Thoracic aorta (tissue), 2 donors: ENCODE measurements at regions not wholly inside any gene's neighbourhood (a gene's known extent, or its start where the extent isn't known, plus 50 kb on each side); places are given as distances from the start of the nearest gene placed in this dataset.

Source experiments
- ATAC-seq: fragments of 150-250 bp; one replicate; pipeline ENCODE4 v1.8.0; 2017; ENCODE audit warnings: low read depth; ENCODE audit not compliant: insufficient number of reproducible peaks, low FRiP score
- DNase-seq: peaks from one replicate; pipeline ENCODE4 v3.0.0-alpha.2; 2020; ENCODE audit warnings: low spot score
- H3K27ac ChIP-seq, 2 donors: fragments of 200-600 bp; sonication (generic); 1 replicate in 1 of 2; 2 replicates in 1 of 2; pipeline ENCODE4 v1.5.1; 2016; ENCODE audit warnings: mild to moderate bottlenecking in 2 of 2, moderate library complexity in 2 of 2
- H3K27me3 ChIP-seq: fragments of 200-600 bp; sonication (generic); replicated peaks from 2 replicates; pipeline ENCODE4 v1.6.0; 2016; ENCODE audit warnings: mild to moderate bottlenecking; ENCODE audit not compliant: insufficient read depth
- H3K36me3 ChIP-seq: fragments of 200-600 bp; sonication (generic); one replicate; pipeline ENCODE4 v1.5.1; 2016
- H3K4me1 ChIP-seq, 2 donors: fragments of 200-600 bp; sonication (generic); 1 replicate in 1 of 2; 2 replicates in 1 of 2; pipeline versions ENCODE4 v1.5.1 to v1.6.0; 2016; ENCODE audit warnings: low read depth in 2 of 2, mild to moderate bottlenecking in 1 of 2; ENCODE audit not compliant: control insufficient read depth in 1 of 2
- H3K4me3 ChIP-seq: fragments of 200-600 bp; sonication (generic); 2 replicates; pipeline ENCODE4 v1.5.1; 2016; ENCODE audit warnings: mild to moderate bottlenecking
- H3K9me3 ChIP-seq: fragments of 200-600 bp; sonication (generic); 2 replicates; pipeline ENCODE4 v1.5.1; 2016
- CTCF ChIP-seq: fragments of 200-600 bp; sonication (generic); IDR thresholded peaks from one replicate; pipeline ENCODE4 v1.5.1; 2019; ENCODE audit warnings: antibody characterized with exemption

DNA sequence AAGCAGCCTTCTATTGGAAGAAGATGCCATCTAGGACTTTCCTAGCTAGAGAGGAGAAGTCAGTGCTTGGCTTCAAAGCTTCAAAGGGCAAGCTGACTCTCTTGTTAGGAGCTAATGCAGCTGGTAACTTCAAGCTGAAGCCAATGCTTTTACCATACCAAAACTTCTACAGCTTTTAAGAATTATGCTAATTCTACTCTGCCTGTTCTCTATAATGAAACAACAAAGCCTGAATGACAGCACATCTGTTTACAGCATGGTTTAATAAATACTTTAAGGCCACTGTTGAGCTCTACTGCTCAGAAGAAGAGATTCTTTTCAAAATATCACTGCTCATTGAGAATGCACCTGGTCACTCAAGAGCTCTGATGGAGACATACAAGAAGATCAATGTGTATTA lies 951.9 kb upstream of the LRRN3 start:
- no peak for ATAC-seq
- H3K36me3 ChIP-seq, result no peaks in the 10 kb centered on the region
- H3K27me3 ChIP-seq, result no peaks in the 10 kb centered on the region
- no peak for DNase-seq
- no peaks in the 10 kb centered on the region for H3K9me3 ChIP-seq
- H3K4me3 ChIP-seq, result no peak overlapping the region
- no peak overlapping the region for H3K27ac ChIP-seq
- H3K4me1 ChIP-seq, result no peaks in the 10 kb centered on the region
- no peak for TF ChIP-seq CTCF

DNA sequence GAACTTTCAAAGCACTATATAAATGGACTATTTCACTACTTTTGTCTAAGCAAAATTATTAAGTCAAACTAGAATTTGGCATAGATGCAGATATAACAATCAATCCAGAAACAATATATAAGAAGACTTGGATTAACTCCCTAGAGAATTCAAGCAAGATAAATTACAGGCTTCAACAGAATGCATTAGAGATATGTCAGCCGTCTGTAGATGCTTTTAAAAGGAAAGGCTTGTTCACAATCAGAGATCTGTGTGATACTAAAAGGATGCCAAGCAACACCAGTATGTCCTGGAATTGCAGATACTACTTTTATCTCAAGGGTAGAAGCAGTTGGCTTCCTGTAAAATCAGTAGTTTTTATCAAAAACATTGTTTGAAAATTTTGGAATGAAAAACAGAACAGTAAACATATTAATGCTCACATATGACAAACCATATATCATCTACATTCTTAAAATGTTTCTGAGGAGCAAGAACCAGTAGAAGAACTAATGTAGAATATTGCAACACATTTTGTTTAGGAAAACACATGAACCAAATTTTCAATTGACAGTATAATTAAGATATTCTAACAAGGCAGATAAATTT lies 947.9 kb upstream of the LRRN3 start:
- no peak for DNase-seq
- Histone ChIP-seq H3K36me3 (no peaks in the 10 kb centered on the region), H3K27me3 (no peaks in the 10 kb centered on the region), H3K4me3 (no peak overlapping the region), H3K4me1 (no peaks in the 10 kb centered on the region), H3K9me3 (no peaks in the 10 kb centered on the region), H3K27ac (no peak overlapping the region)
- no peak for TF ChIP-seq CTCF
- no peak for ATAC-seq

DNA sequence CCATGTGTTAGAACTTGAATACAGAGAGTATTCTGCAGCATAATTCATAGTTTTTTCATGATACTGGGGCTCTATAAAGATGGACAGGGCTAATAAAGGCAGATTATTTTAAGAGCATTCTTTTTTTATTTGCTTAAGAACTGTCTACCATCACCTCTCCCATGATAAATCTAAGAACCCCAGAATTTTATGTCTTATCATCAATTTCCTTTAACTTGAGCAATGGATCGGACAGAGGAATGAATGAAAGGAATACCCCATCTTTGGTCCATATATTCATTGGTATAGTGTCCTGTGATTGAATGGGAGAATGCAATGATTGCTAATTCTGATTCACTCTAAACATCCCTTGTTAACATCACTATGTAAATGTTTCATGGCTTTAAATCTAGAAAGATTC lies 946.3 kb upstream of the LRRN3 start:
- ATAC-seq, result no peak

DNA sequence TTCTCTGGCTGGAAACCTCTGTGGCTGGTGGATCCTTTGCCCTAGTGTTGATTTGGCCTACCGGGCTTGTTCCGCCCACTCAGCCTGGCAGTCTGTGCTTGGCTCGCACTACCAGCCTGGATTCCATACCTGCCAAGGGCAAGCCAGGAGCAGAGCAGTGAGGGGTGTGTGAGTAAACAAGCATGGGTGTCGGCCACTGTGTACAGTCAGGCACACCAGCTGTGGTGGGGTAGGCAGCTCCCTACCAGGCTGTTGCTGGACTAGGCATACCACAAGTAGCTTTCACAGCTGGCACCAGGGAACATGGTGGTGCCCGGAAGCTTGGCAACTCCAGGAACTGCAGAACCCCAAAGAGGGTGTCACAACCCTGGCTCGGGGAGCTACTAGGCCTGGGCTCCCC lies 942.9 kb upstream of the LRRN3 start:
- no peak for ATAC-seq
- H3K4me3 ChIP-seq, result no peak overlapping the region

More for the DNA sequence above, 946.3 kb upstream of the LRRN3 start:
- no peaks in the 10 kb centered on the region for H3K4me1 ChIP-seq
- H3K36me3 ChIP-seq, result no peaks in the 10 kb centered on the region
- TF ChIP-seq CTCF, result no peak
- H3K4me3 ChIP-seq, result no peak overlapping the region
- no peaks in the 10 kb centered on the region for H3K27me3 ChIP-seq
- DNase-seq, result no peak
- H3K27ac ChIP-seq, result no peak overlapping the region
- no peaks in the 10 kb centered on the region for H3K9me3 ChIP-seq

GRCh38 chr7:110153222-110153621 lies 937.7 kb upstream of the LRRN3 start:
- Histone ChIP-seq H3K4me3 (no peak overlapping the region), H3K27ac (no peak overlapping the region), H3K9me3 (no peaks in the 10 kb centered on the region), H3K4me1 (no peaks in the 10 kb centered on the region), H3K27me3 (no peaks in the 10 kb centered on the region), H3K36me3 (no peaks in the 10 kb centered on the region)
- DNase-seq, result no peak
- no peak for ATAC-seq
- no peak for TF ChIP-seq CTCF

More for the DNA sequence above, 942.9 kb upstream of the LRRN3 start:
- Histone ChIP-seq H3K9me3 (no peaks in the 10 kb centered on the region), H3K27me3 (no peaks in the 10 kb centered on the region), H3K36me3 (no peaks in the 10 kb centered on the region), H3K27ac (no peak overlapping the region), H3K4me1 (no peaks in the 10 kb centered on the region)
- TF ChIP-seq CTCF, result no peak
- DNase-seq, result no peak
